Suprapubic skin (tissue), 4 donors: ENCODE measurements at regions not wholly inside any gene's neighbourhood (a gene's known extent, or its start where the extent isn't known, plus 50 kb on each side); places are given as distances from the start of the nearest gene placed in this dataset.
A peak's percentile ranks its signal among the peaks of the same experiment; 100 is the strongest.

Experiments
- DNase-seq, 2 donors: peaks; one replicate each; pipeline ENCODE4 v3.0.0-alpha.2; 2019; ENCODE audit warnings: low spot score in 2 of 2
- H3K27ac ChIP-seq: fragments of 200-600 bp; sonication (generic); one replicate; pipeline ENCODE4 v1.5.1; 2019
- H3K27me3 ChIP-seq: fragments of 200-600 bp; sonication (generic); one replicate; pipeline ENCODE4 v1.5.1; 2019
- H3K36me3 ChIP-seq: fragments of 200-600 bp; sonication (generic); one replicate; pipeline ENCODE4 v1.5.1; 2019
- H3K4me1 ChIP-seq: fragments of 200-600 bp; sonication (generic); one replicate; pipeline ENCODE4 v1.5.1; 2019
- H3K4me3 ChIP-seq: fragments of 200-600 bp; sonication (generic); one replicate; pipeline ENCODE4 v1.5.1; 2019; ENCODE audit warnings: mild to moderate bottlenecking
- H3K9me3 ChIP-seq: fragments of 200-600 bp; sonication (generic); one replicate; pipeline ENCODE4 v1.5.1; 2019
- EP300 ChIP-seq: sonication (generic); formaldehyde crosslinking; IDR thresholded peaks from one replicate; pipeline ENCODE4 v1.6.1; 2017; ENCODE audit warnings: antibody characterized with exemption
- POLR2A ChIP-seq, 2 donors: fragments of 450-650 bp; IDR thresholded peaks; one replicate each; pipeline ENCODE4 v1.6.1; 2017; ENCODE audit warnings: antibody characterized with exemption in 2 of 2, mild to moderate bottlenecking in 2 of 2, moderate library complexity in 2 of 2
- POLR2AphosphoS5 ChIP-seq, 3 donors: sonication (generic); formaldehyde crosslinking; IDR thresholded peaks; one replicate each; pipeline ENCODE4 v1.6.1; 2017; ENCODE audit warnings: antibody characterized with exemption in 3 of 3
- WGBS: methylation state at CpG from one replicate; pipeline ENCODE4 v1.1.5; 2018; 5-methylcytosine and 5-hydroxymethylcytosine counted together
- TF ChIP-seq, protein P1 (sequence below), 2 donors: fragments of 200-600 bp in 1 of 2; fragments of 450-650 bp in 1 of 2; sonication (generic) in 1 of 2; IDR thresholded peaks; one replicate each; pipeline ENCODE4 v1.5.1; 2016 to 2019; ENCODE audit warnings: antibody characterized with exemption in 2 of 2, mild to moderate bottlenecking in 1 of 2, moderate library complexity in 1 of 2

GRCh38 chr16:51407199-51407598, 256.1 kb upstream of the SALL1 start:
- Histone ChIP-seq H3K27me3 (peaks cover 7% of the 10 kb centered on the region), H3K36me3 (no peaks in the 10 kb centered on the region), H3K27ac (no peak overlapping the region), H3K4me1 (no peaks in the 10 kb centered on the region), H3K4me3 (no peak overlapping the region), H3K9me3 (no peaks in the 10 kb centered on the region)
- TF ChIP-seq, protein P1, sequence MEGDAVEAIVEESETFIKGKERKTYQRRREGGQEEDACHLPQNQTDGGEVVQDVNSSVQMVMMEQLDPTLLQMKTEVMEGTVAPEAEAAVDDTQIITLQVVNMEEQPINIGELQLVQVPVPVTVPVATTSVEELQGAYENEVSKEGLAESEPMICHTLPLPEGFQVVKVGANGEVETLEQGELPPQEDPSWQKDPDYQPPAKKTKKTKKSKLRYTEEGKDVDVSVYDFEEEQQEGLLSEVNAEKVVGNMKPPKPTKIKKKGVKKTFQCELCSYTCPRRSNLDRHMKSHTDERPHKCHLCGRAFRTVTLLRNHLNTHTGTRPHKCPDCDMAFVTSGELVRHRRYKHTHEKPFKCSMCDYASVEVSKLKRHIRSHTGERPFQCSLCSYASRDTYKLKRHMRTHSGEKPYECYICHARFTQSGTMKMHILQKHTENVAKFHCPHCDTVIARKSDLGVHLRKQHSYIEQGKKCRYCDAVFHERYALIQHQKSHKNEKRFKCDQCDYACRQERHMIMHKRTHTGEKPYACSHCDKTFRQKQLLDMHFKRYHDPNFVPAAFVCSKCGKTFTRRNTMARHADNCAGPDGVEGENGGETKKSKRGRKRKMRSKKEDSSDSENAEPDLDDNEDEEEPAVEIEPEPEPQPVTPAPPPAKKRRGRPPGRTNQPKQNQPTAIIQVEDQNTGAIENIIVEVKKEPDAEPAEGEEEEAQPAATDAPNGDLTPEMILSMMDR (IDR thresholded peaks at IDR 0.05): no peak
- TF ChIP-seq POLR2A (IDR thresholded peaks at IDR 0.05) (no peak), POLR2AphosphoS5 (IDR thresholded peaks at IDR 0.05) (no peak), EP300 (no peak)
- WGBS: 82% methylated on average over 4 of the region's 4 CpGs
- DNase-seq: no peak

DNA sequence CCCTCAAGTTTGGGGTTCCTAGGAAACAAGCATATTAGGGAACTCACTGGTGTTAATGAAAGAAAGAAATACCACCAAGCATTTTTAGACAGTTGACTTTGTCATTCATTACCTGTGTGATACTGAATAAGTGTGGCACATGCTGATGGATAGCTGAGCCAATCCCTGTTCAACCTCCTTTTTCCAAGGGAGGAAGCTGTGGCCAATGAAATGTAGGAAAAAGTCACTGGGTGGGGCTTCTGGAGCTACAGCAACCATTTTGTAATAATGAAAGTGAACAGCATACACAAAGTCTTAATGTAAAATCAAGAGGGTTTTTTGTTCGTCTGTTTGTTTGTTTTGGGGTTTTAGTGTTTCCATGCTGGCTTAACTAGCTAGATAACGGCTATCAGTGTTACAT, 254.3 kb upstream of the SALL1 start:
- WGBS: 85% methylated on average over 2 of the region's 2 CpGs

DNA sequence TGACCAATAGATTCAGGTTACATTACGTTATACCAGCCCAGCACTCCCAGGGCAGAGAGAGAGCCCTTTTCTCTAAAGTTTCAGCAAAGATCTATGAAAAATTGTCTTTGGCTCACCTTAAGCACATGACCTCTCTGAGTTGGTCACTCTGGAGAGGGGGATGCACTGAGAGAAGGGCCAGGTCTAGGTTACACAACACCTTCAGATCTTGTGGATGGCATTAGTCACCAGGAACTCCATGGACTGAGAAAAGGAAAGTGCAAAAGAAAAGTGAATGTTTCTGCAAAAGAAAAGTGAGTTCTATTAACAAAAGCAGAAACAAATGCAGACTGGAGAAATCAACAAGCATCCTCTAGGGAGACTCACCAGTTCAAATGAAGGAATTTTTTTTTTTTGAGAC, 253.3 kb upstream of the SALL1 start:
- H3K4me1 ChIP-seq: no peaks in the 10 kb centered on the region
- no peak overlapping the region for H3K27ac ChIP-seq
- TF ChIP-seq EP300: no peak
- TF ChIP-seq POLR2A (IDR thresholded peaks at IDR 0.05): no peak
- TF ChIP-seq, protein P1 (IDR thresholded peaks at IDR 0.05): no peak
- TF ChIP-seq POLR2AphosphoS5 (IDR thresholded peaks at IDR 0.05): no peak
- no peaks in the 10 kb centered on the region for H3K36me3 ChIP-seq
- DNase-seq: no peak
- H3K4me3 ChIP-seq: no peak overlapping the region
- no peaks in the 10 kb centered on the region for H3K9me3 ChIP-seq
- no peaks in the 10 kb centered on the region for H3K27me3 ChIP-seq
- 88% methylated on average over 1 of the region's 1 CpG for WGBS

More for the DNA sequence above, 254.3 kb upstream of the SALL1 start:
- DNase-seq: no peak
- TF ChIP-seq EP300 (no peak), POLR2A (IDR thresholded peaks at IDR 0.05) (no peak), POLR2AphosphoS5 (IDR thresholded peaks at IDR 0.05) (no peak)
- TF ChIP-seq, protein P1 (IDR thresholded peaks at IDR 0.05): no peak
- Histone ChIP-seq H3K4me1 (no peaks in the 10 kb centered on the region), H3K9me3 (no peaks in the 10 kb centered on the region), H3K27ac (no peak overlapping the region), H3K4me3 (no peak overlapping the region), H3K36me3 (no peaks in the 10 kb centered on the region), H3K27me3 (no peaks in the 10 kb centered on the region)

DNA sequence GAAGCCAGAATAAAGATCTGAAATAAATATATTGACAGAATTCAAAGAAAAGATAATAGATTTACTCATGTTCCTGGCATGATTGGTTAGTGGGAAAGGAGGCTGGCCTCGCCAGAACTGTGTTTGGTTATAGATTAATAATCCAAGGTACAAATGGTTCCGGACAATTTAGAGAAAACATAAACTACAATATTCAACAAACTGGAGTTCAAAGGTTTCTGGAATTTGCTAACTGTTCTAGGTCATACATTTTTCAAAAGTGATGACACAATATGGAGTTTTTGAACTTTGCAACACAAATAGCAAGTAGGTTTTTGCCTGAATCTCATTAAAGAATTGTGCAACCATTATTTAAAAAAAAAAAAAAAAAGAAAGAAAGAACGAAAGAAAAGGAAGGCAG, 251.7 kb upstream of the SALL1 start:
- Histone ChIP-seq H3K4me1 (no peaks in the 10 kb centered on the region), H3K9me3 (no peaks in the 10 kb centered on the region), H3K4me3 (no peak overlapping the region), H3K27ac (no peak overlapping the region), H3K36me3 (no peaks in the 10 kb centered on the region), H3K27me3 (no peaks in the 10 kb centered on the region)
- no peak for DNase-seq
- TF ChIP-seq EP300 (no peak), POLR2A (IDR thresholded peaks at IDR 0.05) (no peak), POLR2AphosphoS5 (IDR thresholded peaks at IDR 0.05) (no peak)
- TF ChIP-seq, protein P1 (IDR thresholded peaks at IDR 0.05): no peak
- WGBS: 41% methylated on average over 3 of the region's 3 CpGs

- Histone ChIP-seq H3K27me3 (no peaks in the 10 kb centered on the region), H3K27ac (peak overlapping the region; percentile 44), H3K4me1 (no peaks in the 10 kb centered on the region), H3K36me3 (no peaks in the 10 kb centered on the region), H3K4me3 (no peak overlapping the region), H3K9me3 (no peaks in the 10 kb centered on the region)
- TF ChIP-seq EP300 (no peak), POLR2AphosphoS5 (IDR thresholded peaks at IDR 0.05) (no peak), POLR2A (IDR thresholded peaks at IDR 0.05) (no peak)
- TF ChIP-seq, protein P1 (IDR thresholded peaks at IDR 0.05): no peak
- 90% methylated on average over 1 of the region's 1 CpG for WGBS
- no peak for DNase-seq
Observed at GRCh38 chr16:51402298-51402697, 251.2 kb upstream of the SALL1 start.
